Esophagus squamous epithelium (tissue), 4 donors: ENCODE measurements at regions not wholly inside any gene's neighbourhood (a gene's known extent, or its start where the extent isn't known, plus 50 kb on each side); places are given as distances from the start of the nearest gene placed in this dataset.

Experiments
- CTCF ChIP-seq, 6 experiments: fragments of 450-650 bp in 4 of 6; fragments of 200-600 bp in 2 of 6; sonication (generic) in 2 of 6; IDR thresholded peaks; one replicate each; pipeline ENCODE4 v1.5.1; 2016 to 2019; ENCODE audit warnings: antibody characterized with exemption in 6 of 6, mild to moderate bottlenecking in 4 of 6, moderate library complexity in 4 of 6
- POLR2A ChIP-seq, 4 donors: fragments of 450-650 bp; IDR thresholded peaks; one replicate each; pipeline ENCODE4 v1.6.1; 2017; ENCODE audit warnings: antibody characterized with exemption in 4 of 4, mild to moderate bottlenecking in 4 of 4, moderate library complexity in 3 of 4

DNA sequence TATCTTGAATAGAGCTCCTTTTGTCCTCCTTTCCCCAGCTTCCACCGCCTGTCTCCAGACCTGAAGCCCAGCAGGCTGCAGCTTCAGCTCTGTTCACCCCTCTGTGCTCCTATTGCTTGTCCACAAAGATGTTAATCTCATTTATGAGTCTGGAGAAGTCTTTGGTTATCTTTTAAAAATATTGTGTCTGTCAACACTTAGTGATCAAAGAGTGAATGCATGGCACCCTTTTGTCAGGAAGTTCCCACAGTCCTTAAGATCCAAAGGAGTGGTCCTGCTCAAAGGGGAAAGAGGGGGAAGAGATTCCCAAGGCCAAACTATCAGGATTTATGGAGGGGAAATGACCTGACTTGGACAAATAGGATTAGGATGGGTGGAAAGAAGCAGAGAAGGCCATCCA, 118.9 kb downstream of the ACAA2 start:
- no peak for TF ChIP-seq POLR2A (IDR thresholded peaks at IDR 0.05)
- no peak for TF ChIP-seq CTCF (IDR thresholded peaks at IDR 0.05)
